Stimulated activated memory B cell treated with anti-CD40 and anti-IgM and Interleukin-4, amounts not matched to agents 10 μg/mL and 1 μg/mL and 100 μg/mL, for 72 hours (primary cell): ENCODE measurements at regions not wholly inside any gene's neighbourhood (a gene's known extent, or its start where the extent isn't known, plus 50 kb on each side); places are given as distances from the start of the nearest gene placed in this dataset.
"Not testable (repeated sequence)": the region's sequence is repeated elsewhere in the genome, so short reads cannot be mapped to it uniquely, and the experiment has no call there.

Experiments used
- ATAC-seq: fragments of 150-1000 bp; cut with Tn5 transposase; 2 replicates; pipeline ENCODE4 v1.10.0; 2021
- H3K27ac Mint-ChIP-seq: one replicate; pipeline ENCODE4 v1.8.0; 2022; ENCODE audit warnings: mild to moderate bottlenecking, mixed read lengths
- H3K27me3 Mint-ChIP-seq: one replicate; pipeline ENCODE4 v1.8.0; 2022; ENCODE audit warnings: mixed read lengths
- H3K36me3 Mint-ChIP-seq: one replicate; pipeline ENCODE4 v1.8.0; 2022; ENCODE audit warnings: mixed read lengths
- H3K4me1 Mint-ChIP-seq: one replicate; pipeline ENCODE4 v1.8.0; 2022; ENCODE audit warnings: mixed read lengths
- H3K4me3 Mint-ChIP-seq: one replicate; pipeline ENCODE4 v1.8.0; 2022; ENCODE audit warnings: mild to moderate bottlenecking, moderate library complexity, mixed read lengths
- H3K9me3 Mint-ChIP-seq: one replicate; pipeline ENCODE4 v1.8.0; 2022; ENCODE audit warnings: mixed read lengths

DNA sequence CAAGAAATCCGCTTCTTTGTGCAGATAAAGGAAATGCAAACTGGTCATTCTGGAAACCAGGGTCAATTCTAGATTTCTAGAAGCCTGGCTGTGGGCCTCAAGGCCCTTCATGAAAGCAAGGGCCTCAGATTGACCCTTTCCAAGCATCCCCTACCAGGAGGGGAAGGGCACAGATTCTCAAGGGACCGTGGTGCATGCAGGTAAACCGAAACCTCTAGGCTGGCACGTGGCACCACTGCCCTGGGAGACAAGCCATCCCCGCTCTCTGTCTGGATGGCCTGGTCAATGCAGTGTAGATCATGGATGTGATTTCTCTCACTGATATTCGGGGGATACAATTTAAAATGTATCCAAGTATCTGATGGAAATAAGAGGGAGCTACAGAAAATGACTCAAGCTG lies 69.4 kb downstream of the TOMM20 start:
- Mint-ChIP-seq H3K27me3 (no peaks in the 10 kb centered on the region), H3K27ac (peak overlapping the region; percentile 8), H3K9me3 (no peaks in the 10 kb centered on the region), H3K4me1 (peaks cover 47% of the 10 kb centered on the region), H3K36me3 (no peaks in the 10 kb centered on the region), H3K4me3 (no peak overlapping the region)
- ATAC-seq, result no peak

DNA sequence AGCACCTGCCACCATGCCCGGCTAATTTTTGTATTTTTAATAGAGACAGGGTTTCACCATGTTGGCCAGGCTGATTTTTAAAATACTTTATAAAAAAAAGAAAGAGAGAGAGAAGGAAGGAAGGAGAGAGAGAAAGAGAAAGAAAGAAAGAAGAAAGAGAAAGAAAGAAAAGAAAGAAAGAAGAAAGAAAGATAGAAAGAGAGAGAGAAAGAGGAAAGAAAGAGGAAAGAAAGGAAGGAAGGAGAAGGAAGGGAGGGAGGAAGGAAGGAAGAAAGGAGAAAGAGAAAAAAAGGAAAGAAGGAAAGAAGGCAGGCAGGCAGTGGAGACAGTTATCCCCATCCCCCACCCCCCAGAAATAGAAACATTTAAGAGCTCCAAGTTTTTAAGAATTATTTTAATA lies 69.9 kb downstream of the TOMM20 start:
- no peak for ATAC-seq

DNA sequence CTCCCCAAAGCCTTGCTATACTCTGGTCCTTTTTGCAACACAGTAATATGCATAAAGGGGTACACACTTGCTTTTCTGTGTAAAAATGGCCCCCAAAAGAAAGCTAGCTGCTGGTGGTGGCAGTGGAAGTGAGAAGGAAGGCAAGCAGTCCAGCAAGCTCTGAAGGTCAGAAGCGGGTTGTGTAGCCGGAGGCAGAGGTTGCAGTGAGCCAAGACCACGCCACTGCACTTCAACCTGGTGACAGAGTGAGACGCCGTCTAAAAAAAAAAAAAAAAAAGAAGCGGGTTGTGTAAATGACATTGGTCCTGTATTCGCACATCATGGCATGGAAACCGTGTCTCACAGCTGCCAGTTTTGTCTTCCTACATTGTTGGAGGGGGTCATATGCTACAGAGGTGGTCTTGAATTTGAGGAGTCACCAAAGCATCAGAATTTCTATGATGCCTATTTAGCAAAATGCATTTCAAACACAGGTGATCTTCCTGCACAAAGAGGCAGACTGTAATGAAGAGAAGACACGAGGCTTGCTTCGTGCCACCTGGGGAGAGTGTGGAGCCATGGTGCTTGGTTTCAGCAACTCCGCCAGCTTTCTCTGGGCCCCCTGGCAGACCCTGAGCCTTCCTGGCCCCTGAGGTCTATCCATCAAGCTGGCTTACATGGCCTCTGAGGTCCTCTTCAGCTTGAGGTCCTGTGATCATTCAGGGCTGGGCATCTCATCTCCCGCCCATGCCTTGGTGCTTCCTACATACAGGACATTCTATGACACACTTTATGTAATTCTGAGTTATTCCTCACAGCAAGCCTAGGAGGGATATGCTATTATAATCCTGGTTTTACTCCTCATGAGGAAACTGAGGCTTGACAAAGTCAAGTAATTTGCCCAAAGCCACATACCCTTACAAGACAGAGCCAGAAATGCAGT lies 71.0 kb downstream of the TOMM20 start:
- Mint-ChIP-seq H3K27ac (peak overlapping the region; percentile 30), H3K4me3 (no peak overlapping the region), H3K4me1 (peaks cover 42% of the 10 kb centered on the region), H3K9me3 (no peaks in the 10 kb centered on the region), H3K36me3 (no peaks in the 10 kb centered on the region), H3K27me3 (no peaks in the 10 kb centered on the region)
- ATAC-seq, result no peak

More for the DNA sequence above, 69.9 kb downstream of the TOMM20 start:
- Mint-ChIP-seq H3K27ac (peak overlapping the region; percentile 8), H3K9me3 (no peaks in the 10 kb centered on the region), H3K27me3 (no peaks in the 10 kb centered on the region), H3K4me1 (peaks cover 43% of the 10 kb centered on the region), H3K4me3 (no peak overlapping the region), H3K36me3 (no peaks in the 10 kb centered on the region)

DNA sequence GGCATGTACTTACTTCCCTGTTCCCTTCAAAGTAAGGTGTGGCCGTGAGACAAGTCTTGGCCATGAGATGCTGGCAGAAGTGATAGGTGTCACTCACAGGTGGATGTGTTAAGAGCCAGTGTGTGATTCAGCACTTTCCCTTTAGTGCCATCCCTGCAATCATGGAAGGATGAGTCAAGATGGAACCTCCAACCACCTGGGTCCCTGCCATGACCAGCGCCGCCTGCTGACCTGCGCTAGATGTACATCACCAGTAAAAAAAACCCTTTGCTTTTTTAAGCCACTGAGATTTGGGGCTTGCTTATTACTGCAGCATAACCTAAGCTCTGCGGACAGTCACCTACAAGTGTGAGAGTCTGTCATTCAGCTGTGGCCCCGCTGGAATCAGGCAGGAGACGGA lies 71.7 kb downstream of the TOMM20 start:
- Mint-ChIP-seq H3K36me3 (no peaks in the 10 kb centered on the region), H3K4me1 (peaks cover 49% of the 10 kb centered on the region), H3K4me3 (no peak overlapping the region), H3K27me3 (no peaks in the 10 kb centered on the region), H3K9me3 (no peaks in the 10 kb centered on the region), H3K27ac (peak overlapping the region; percentile 30)
- no peak for ATAC-seq

DNA sequence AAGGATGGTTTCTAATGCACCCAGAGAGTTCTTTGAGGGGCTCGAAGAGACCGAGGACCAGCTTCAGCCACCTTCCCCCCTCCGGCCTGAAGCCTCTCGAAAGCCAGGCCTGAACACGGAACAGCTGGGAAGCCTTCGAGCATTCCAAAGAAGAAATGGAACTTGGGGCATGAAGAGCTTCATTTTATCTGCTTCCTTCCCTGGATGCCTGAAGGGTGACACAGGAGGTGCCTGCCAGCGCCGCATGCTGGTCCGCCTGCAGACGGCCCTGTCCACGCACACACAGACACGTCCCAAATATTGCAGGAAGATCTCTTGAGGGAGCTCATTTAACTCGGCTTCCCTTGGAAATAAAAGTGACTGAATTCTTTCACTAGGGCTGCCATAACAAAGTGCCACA lies 73.7 kb downstream of the TOMM20 start:
- Mint-ChIP-seq H3K27me3 (no peaks in the 10 kb centered on the region), H3K4me3 (no peak overlapping the region), H3K4me1 (peaks cover 44% of the 10 kb centered on the region), H3K9me3 (no peaks in the 10 kb centered on the region), H3K36me3 (no peaks in the 10 kb centered on the region), H3K27ac (peak overlapping the region; percentile 67)
- no peak for ATAC-seq

DNA sequence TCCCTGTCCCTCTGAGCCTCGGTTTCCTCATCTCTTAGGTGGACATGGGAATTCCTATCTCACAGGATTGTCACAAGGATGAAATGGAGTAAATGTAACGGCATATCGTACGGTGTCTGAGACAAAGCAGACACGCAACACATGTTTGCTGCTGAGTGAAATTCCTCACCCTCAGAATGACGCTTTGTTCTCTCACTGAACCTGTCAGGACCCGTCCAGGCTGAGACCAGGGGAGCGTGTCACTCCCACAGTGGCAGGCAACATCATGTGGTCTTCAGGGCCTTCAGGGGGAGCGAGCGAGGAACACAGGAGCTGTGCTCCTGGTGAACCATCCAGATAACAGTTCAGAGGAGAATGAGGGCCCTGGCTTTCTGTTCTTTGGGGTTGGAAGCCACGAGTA lies 74.2 kb downstream of the TOMM20 start:
- Mint-ChIP-seq H3K27me3 (no peaks in the 10 kb centered on the region), H3K4me1 (peaks cover 44% of the 10 kb centered on the region), H3K36me3 (no peaks in the 10 kb centered on the region), H3K4me3 (no peak overlapping the region), H3K9me3 (no peaks in the 10 kb centered on the region), H3K27ac (peak overlapping the region; percentile 67)
- ATAC-seq, result no peak

DNA sequence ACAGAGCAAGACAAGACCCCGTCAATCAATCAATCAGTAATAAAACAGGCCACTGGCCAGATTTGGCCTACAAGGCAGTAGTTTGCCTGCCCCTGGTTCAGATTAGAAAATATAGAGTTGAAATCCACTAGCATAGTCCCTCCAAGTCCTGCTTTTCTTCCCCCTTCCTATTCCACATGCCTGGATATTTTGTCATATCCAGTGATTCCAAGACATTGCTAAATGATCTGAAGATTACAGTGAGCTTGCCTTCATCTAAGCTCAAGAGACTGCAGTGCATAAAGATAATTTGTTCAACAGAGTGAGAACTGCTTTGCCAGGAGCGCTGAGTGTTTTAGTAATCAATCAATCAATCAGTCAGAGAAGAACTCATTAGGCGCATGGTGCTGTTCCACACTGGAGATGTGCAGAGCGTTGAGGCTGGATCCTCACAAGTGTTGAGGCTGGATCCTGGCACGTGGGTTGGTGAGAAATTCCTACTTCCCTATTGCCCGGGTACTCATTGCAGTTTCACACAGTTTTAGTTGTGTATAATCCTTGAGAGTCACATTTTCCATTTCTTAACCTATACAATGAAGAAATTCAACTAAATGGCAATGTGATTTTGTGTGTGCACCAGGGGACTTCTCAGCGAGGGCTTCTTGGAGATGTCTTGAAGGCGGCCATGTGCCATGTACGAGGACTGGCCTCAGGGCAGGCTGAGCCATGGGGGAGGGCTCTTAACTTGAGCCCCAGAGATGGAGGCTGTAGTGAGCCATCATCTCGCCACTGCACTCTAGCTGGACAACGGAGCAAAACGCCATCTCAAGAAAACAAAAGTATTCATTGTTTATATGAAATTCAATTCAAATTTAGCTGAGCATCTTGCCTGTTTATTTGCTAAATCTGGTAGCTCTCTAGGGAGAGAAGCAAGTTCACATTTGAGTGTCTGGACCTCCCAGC lies 76.3 kb downstream of the TOMM20 start:
- H3K27me3 Mint-ChIP-seq, result no peaks in the 10 kb centered on the region
- no peak overlapping the region for H3K4me3 Mint-ChIP-seq
- peaks cover 59% of the 10 kb centered on the region for H3K4me1 Mint-ChIP-seq
- peak; percentile 41 for ATAC-seq
- peak overlapping the region; percentile 98 for H3K27ac Mint-ChIP-seq
- H3K9me3 Mint-ChIP-seq, result no peaks in the 10 kb centered on the region
- no peaks in the 10 kb centered on the region for H3K36me3 Mint-ChIP-seq

DNA sequence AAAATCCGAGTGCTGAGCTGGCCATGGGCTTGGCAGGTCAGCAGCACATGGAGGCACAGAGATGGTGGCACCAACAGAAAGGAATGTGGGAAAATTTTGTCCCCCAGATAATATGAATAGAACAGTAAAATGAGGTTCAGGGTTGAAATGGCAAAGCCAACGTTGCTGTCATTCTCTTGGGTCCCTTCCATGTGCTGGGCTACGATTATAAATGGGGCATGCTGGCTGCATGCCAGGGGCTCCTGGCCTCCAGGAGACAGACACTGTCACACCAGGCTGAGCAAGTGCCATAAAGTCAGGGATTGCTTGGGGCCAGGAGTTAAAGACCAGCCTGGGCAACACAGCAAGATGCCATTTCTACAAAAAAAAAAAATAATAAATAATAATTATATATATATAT lies 77.1 kb downstream of the TOMM20 start:
- H3K4me1 Mint-ChIP-seq, result peaks cover 61% of the 10 kb centered on the region
- H3K36me3 Mint-ChIP-seq, result no peaks in the 10 kb centered on the region
- peak overlapping the region; percentile 98 for H3K27ac Mint-ChIP-seq
- ATAC-seq, result no peak
- no peak overlapping the region for H3K4me3 Mint-ChIP-seq
- H3K9me3 Mint-ChIP-seq, result no peaks in the 10 kb centered on the region
- H3K27me3 Mint-ChIP-seq, result no peaks in the 10 kb centered on the region

DNA sequence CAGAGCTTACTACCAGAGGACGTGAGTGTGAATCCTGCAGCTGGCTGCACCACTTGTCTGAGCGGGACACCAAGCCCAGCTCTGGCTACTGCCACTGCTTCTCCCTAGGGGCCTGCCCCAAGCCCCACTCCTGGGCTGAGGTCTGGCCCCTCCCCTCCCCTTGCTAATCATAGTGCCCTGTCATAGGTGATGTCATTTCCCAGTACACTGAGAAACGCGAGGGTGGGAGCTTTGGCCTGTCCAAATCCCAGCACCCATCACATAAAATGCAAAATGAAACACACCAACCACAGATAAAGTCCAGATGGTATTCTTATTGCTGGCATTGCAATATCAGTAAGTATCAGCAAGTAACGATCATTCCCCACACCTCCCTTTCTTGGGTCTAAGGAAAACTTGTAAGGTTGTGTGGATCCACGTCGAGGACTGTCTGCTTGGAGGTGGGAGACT lies 77.7 kb downstream of the TOMM20 start:
- Mint-ChIP-seq H3K4me3 (no peak overlapping the region), H3K27me3 (no peaks in the 10 kb centered on the region), H3K9me3 (no peaks in the 10 kb centered on the region), H3K27ac (peak overlapping the region; percentile 98), H3K4me1 (peaks cover 66% of the 10 kb centered on the region), H3K36me3 (no peaks in the 10 kb centered on the region)
- peak; percentile 52 for ATAC-seq

DNA sequence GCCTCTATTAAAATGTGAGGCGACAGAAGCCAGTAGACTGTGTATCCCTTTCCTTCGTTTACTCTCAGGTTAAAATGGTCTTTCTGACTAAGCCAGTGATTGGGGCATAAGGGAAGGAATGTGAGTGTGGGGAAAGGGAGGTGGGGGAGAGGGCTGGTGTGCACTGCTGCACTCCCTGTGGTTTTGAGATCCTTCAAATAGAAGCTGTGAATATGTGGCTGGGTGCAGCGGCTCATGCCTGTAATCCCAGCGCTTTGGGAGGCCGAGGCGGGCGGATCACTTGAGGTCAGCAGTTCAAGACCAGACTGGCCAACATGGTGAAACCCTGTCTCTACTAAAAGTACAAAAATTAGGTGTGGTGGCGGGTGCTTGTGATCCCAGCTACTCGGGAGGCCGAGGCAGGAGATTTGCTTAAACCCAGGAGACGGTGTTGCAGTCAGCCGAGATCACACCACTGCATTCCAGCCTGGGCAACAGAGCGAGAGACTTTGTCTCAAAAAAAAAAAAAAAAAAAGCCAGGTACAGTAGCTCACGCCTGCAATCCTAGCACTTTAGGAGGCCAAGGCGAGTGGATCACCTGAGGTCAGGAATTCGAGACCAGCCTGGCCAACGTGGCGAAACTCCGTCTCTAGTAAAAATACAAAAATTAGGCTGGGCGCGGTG lies 78.8 kb downstream of the TOMM20 start:
- not testable (repeated sequence) for H3K27me3 Mint-ChIP-seq

DNA sequence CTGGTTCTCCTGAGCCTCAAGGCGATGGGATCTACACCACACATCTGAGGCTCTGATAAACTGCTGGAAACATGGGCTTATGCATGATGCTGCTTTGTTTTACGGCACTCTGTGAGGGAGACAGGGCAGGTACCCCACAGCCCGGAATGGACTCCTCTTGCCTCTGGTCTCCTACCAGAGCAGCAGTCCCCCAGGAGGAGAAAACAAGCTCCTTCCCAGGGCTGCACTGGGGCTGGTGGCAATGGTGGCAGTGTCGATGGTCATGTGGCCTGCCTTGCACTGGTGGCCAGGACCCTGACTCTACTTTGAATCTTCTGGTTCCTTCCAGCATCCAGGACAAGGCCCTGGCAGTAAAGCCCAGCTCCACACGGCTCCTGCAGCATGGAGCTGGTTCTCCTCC lies 79.4 kb downstream of the TOMM20 start:
- Mint-ChIP-seq H3K4me1 (peaks cover 77% of the 10 kb centered on the region), H3K27ac (peak overlapping the region; percentile 98), H3K9me3 (no peaks in the 10 kb centered on the region), H3K27me3 (no peaks in the 10 kb centered on the region), H3K4me3 (peak overlapping the region; percentile 32), H3K36me3 (no peaks in the 10 kb centered on the region)
- no peak for ATAC-seq

More for the DNA sequence above, 78.8 kb downstream of the TOMM20 start:
- ATAC-seq, H3K9me3 Mint-ChIP-seq, H3K36me3 Mint-ChIP-seq, H3K4me3 Mint-ChIP-seq: not testable (repeated sequence)
- peak overlapping the region; percentile 98 for H3K27ac Mint-ChIP-seq
- H3K4me1 Mint-ChIP-seq, result peaks cover 77% of the 10 kb centered on the region

DNA sequence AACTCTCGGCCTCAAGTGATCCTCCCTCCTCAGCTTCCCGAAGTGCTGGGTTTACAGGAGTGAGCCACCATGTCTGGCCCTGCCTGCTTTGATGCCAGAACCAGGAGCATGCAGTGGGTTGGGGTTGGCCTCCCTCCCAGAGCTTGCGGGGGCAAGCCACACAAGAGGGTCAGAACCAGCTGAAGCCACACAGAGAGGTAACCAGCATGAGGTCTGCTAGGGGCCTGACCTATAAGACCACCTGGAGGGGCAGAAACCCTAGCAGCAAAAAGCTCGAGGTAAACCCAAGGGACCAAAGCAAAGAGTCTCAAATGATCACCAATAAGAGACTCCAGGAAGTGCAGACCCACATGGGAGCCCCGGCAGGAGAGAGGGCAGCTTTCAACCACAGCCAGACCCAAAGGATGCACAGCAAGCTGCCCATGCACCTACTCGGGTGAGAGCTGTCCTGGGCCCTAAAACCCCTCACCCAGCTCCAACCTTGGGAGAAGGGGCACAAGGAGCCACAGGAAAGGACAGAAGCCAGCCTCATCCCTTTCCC lies 81.2 kb downstream of the TOMM20 start:
- peak overlapping the region; percentile 98 for H3K27ac Mint-ChIP-seq
- H3K4me3 Mint-ChIP-seq, result peak overlapping the region; percentile 32
- peaks cover 65% of the 10 kb centered on the region for H3K4me1 Mint-ChIP-seq

DNA sequence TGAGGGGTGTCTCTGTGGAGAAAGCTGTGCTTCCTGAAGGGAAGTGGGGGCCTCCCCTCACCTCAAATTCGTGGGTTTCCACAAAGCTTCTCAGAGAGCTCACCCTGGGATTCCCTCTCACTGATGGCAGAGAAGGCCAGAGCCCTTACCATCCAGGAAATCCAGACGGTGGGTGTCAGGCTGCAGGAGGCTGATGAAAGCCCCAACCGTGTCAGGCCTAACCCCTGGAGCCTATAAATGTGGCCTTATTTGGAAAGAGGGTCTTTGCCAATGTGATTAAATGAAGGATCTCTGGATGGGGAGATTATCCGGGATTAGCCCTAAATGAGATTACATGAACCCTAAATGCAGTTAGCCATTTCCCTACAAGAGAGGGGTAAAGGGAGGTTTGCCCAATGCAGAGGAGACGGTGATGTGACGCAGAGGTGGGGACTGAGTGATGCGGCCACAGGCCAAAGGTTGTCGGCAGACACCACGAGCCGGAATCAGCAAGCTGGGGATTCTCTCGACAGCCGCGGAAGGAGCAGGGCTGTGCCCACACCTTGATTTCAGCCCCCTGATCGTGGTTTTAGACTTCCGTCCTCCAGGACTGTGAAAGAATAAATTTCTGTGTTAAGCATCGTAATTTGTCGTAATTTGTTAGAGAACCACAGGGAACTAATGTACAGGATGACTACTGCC lies 82.6 kb downstream of the TOMM20 start:
- Mint-ChIP-seq H3K27ac (peak overlapping the region; percentile 85), H3K9me3 (no peaks in the 10 kb centered on the region), H3K4me1 (peaks cover 58% of the 10 kb centered on the region), H3K4me3 (no peak overlapping the region), H3K36me3 (no peaks in the 10 kb centered on the region), H3K27me3 (no peaks in the 10 kb centered on the region)
- ATAC-seq, result no peak

More for the DNA sequence above, 81.2 kb downstream of the TOMM20 start:
- H3K9me3 Mint-ChIP-seq, result no peaks in the 10 kb centered on the region
- H3K36me3 Mint-ChIP-seq, result no peaks in the 10 kb centered on the region
- peak; percentile 72 for ATAC-seq
- no peaks in the 10 kb centered on the region for H3K27me3 Mint-ChIP-seq

DNA sequence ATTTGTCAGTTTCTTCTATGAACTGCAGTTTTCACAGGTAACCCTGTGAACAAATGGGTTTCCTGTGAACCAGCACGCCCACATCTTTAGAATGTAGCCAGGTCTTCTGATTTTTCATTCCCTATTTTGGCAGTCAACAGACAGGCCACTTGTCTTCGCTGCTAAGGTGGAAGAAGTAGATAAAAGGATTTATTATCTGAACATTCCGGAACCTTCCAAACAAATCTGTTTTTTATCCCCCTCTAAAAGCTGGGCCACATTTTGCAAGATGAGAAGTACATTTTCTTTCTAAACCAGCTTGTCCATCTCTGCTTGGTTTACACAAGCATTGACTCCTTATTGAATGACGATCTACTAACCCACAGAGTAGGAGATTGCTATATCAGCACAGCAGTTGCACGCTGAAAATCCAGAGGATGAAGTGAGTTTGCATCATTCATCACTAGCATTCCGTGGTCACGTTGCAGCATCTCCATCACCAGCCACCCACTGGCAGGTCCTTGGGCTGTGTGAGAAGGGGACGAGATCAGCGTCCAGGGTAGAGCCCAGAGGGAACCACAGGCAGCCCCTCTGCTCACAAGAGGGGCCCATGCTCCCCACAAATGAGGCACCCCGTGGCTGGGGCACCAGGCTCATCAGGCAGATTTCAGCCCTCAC lies 83.5 kb downstream of the TOMM20 start:
- Mint-ChIP-seq H3K4me3 (no peak overlapping the region), H3K27ac (peak overlapping the region; percentile 85), H3K27me3 (no peaks in the 10 kb centered on the region), H3K36me3 (no peaks in the 10 kb centered on the region), H3K9me3 (no peaks in the 10 kb centered on the region), H3K4me1 (peaks cover 55% of the 10 kb centered on the region)
- no peak for ATAC-seq
